ENCODE measurements at regions not wholly inside any gene's neighbourhood (a gene's known extent, or its start where the extent isn't known, plus 50 kb on each side); places are given as distances from the start of the nearest gene placed in this dataset.

DNA sequence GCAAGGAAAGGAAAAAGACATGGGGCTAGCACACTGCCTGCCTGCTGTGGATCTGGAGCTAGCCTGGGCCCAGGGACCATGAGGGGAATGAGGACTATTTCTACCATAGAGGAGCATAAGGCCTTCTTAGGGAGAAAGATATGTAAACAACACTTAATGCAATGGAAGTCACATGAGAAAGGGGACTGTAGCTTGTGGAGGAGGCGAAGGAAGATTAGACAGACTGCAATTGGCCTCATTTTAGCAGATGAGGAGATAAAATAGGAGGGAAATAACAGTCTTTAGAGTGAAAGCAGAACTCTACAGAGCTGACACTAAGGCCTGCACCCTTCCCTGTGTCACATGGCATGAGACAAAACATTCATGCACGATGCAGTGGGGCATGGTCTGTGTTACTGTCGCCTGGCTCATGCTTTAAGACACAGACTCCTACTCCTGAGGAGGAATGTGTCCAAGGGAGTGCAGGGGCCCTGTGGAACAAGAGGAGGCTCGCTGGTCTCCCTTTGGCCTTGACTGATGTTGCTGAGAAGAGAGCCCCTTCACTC, 829.3 kb upstream of the IGFBP3 start:
- TF ChIP-seq, protein P1, sequence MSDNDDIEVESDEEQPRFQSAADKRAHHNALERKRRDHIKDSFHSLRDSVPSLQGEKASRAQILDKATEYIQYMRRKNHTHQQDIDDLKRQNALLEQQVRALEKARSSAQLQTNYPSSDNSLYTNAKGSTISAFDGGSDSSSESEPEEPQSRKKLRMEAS (IDR thresholded peaks at IDR 0.05; ENCODE audit: low read depth, low read length) = no peak
- TF ChIP-seq CTCF (IDR thresholded peaks at IDR 0.05; ENCODE audit: low read depth, low read length) (no peak), POLR2A (IDR thresholded peaks at IDR 0.05; ENCODE audit: extremely low read depth, insufficient read length) (no peak), MYC (IDR thresholded peaks at IDR 0.05; ENCODE audit: low read depth, low read length) (no peak)
- DNase-seq (ENCODE audit: low read depth) = no peak
- H3K4me3 ChIP-seq (ENCODE audit: low read depth, low read length) = no peak overlapping the region

DNA sequence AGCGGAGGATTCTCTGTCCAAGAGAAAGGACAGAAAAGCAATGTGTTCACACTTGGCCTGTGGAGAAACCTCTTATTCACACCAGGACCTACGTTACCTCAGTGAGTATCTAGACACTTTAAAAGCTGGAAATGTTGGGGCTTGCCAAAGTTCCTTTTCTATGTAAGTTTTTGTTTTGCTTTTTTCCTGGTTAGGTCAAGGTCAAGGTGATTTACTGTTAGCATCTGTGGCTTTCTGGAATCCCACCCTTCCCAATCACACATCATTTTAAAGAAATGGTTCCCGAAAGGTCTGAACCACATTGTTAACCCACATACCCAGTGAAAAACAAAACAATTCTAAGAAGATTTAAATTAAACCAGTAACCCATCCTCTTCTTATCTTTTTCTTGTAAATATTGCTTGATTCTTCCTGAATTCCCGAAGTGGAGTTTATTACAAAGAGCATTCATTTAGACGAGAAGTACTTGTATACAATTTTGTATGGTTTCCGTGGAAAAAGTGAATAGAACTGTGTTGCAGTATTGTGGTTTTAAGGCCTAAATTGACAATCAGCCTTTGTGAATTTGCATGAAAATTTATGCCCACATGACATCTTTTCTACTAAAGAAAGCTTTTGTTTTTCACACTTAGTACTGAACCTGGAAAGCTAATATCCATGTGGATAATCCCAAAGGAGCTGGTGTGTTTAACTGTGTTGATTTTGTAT, 827.0 kb upstream of the IGFBP3 start:
- no peak overlapping the region for H3K4me3 ChIP-seq (ENCODE audit: low read depth, low read length)
- TF ChIP-seq CTCF (IDR thresholded peaks at IDR 0.05; ENCODE audit: low read depth, low read length) = no peak
- TF ChIP-seq POLR2A (IDR thresholded peaks at IDR 0.05; ENCODE audit: extremely low read depth, insufficient read length) = no peak
- TF ChIP-seq, protein P1 (IDR thresholded peaks at IDR 0.05; ENCODE audit: low read depth, low read length) = no peak
- no peak for DNase-seq (ENCODE audit: low read depth)

- DNase-seq (ENCODE audit: low read depth) = peak; percentile 8
- TF ChIP-seq MYC (IDR thresholded peaks at IDR 0.05; ENCODE audit: low read depth, low read length) (no peak), POLR2A (IDR thresholded peaks at IDR 0.05; ENCODE audit: extremely low read depth, insufficient read length) (no peak), CTCF (IDR thresholded peaks at IDR 0.05; ENCODE audit: low read depth, low read length) (no peak)
- TF ChIP-seq, protein P1 (IDR thresholded peaks at IDR 0.05; ENCODE audit: low read depth, low read length) = no peak
- no peak overlapping the region for H3K4me3 ChIP-seq (ENCODE audit: low read depth, low read length)
These were observed 825.9 kb upstream of the IGFBP3 start for GRCh38 chr7:46746695-46747687.

GRCh38 chr7:46745707-46746090, 824.6 kb upstream of the IGFBP3 start:
- no peak for TF ChIP-seq CTCF (IDR thresholded peaks at IDR 0.05; ENCODE audit: low read depth, low read length)
- TF ChIP-seq POLR2A (IDR thresholded peaks at IDR 0.05; ENCODE audit: extremely low read depth, insufficient read length) = no peak
- TF ChIP-seq MYC (IDR thresholded peaks at IDR 0.05; ENCODE audit: low read depth, low read length) = no peak
- TF ChIP-seq, protein P1 (IDR thresholded peaks at IDR 0.05; ENCODE audit: low read depth, low read length) = no peak
- H3K4me3 ChIP-seq (ENCODE audit: low read depth, low read length) = no peak overlapping the region
- no peak for DNase-seq (ENCODE audit: low read depth)

- DNase-seq (ENCODE audit: low read depth) = no peak
- no peak for TF ChIP-seq MYC (IDR thresholded peaks at IDR 0.05; ENCODE audit: low read depth, low read length)
- TF ChIP-seq, protein P1 (IDR thresholded peaks at IDR 0.05; ENCODE audit: low read depth, low read length) = no peak
- TF ChIP-seq POLR2A (IDR thresholded peaks at IDR 0.05; ENCODE audit: extremely low read depth, insufficient read length) = no peak
- TF ChIP-seq CTCF (IDR thresholded peaks at IDR 0.05; ENCODE audit: low read depth, low read length) = no peak
- no peak overlapping the region for H3K4me3 ChIP-seq (ENCODE audit: low read depth, low read length)
These were observed 824.1 kb upstream of the IGFBP3 start for GRCh38 chr7:46744957-46745706.
